HG03139 (cell line): ENCODE measurements at regions not wholly inside any gene's neighbourhood (a gene's known extent, or its start where the extent isn't known, plus 50 kb on each side); places are given as distances from the start of the nearest gene placed in this dataset.

ENCODE experiments used
- ATAC-seq: cut with Tn5 transposase; IDR thresholded peaks from one replicate; pipeline ENCODE4 v1.9.1; 2021; ENCODE audit not compliant: unreplicated experiment

GRCh38 chr11:123258877-123259276 lies 63.8 kb upstream of the CLMP start:
- no peak for ATAC-seq

GRCh38 chr11:123257370-123257769 lies 62.3 kb upstream of the CLMP start:
- no peak for ATAC-seq

- no peak for ATAC-seq
Observed at GRCh38 chr11:123255909-123256308, 60.9 kb upstream of the CLMP start.

GRCh38 chr11:123254357-123254756 lies 59.3 kb upstream of the CLMP start:
- ATAC-seq: no peak

- ATAC-seq: no peak
Observed at GRCh38 chr11:123253911-123254310, 58.9 kb upstream of the CLMP start.

- no peak for ATAC-seq
Observed at GRCh38 chr11:123253223-123253622, 58.2 kb upstream of the CLMP start.

- no peak for ATAC-seq
Observed at GRCh38 chr11:123251657-123252344, 56.8 kb upstream of the CLMP start.

- no peak for ATAC-seq
Observed at GRCh38 chr11:123250892-123251656, 56.0 kb upstream of the CLMP start.

- no peak for ATAC-seq
Observed at GRCh38 chr11:123249354-123249753, 54.3 kb upstream of the CLMP start.

- ATAC-seq: no peak
Observed at GRCh38 chr11:123247813-123248379, 52.8 kb upstream of the CLMP start.

GRCh38 chr11:123247496-123247799 lies 52.4 kb upstream of the CLMP start:
- ATAC-seq: peak; percentile 5

- ATAC-seq: peak; percentile 84
Observed at GRCh38 chr11:123246749-123247495, 51.9 kb upstream of the CLMP start.

- no peak for ATAC-seq
Observed at GRCh38 chr11:123245567-123245966, 50.5 kb upstream of the CLMP start.
